KMS-11 (cell line): ENCODE measurements at regions not wholly inside any gene's neighbourhood (a gene's known extent, or its start where the extent isn't known, plus 50 kb on each side); places are given as distances from the start of the nearest gene placed in this dataset.

Source experiments
- H2AFZ ChIP-seq: fragments of 200-600 bp; sonication (generic); 2 replicates; pipeline ENCODE4 v1.6.1; 2016; ENCODE audit warnings: antibody characterized with exemption, mixed run types, low read depth
- H3K27ac ChIP-seq: fragments of 200-600 bp; sonication (generic); 2 replicates; pipeline ENCODE4 v1.6.1; 2016; ENCODE audit warnings: mild to moderate bottlenecking, mixed run types
- H3K27me3 ChIP-seq: fragments of 200-600 bp; sonication (generic); 2 replicates; pipeline ENCODE4 v1.6.1; 2017; ENCODE audit warnings: mild to moderate bottlenecking, low read depth, mixed run types, moderate library complexity; ENCODE audit not compliant: insufficient read depth
- H3K36me3 ChIP-seq: fragments of 200-600 bp; sonication (generic); 2 replicates; pipeline ENCODE4 v1.6.1; 2017; ENCODE audit warnings: mild to moderate bottlenecking, mixed run types; ENCODE audit not compliant: insufficient read depth
- H3K4me1 ChIP-seq: fragments of 200-600 bp; sonication (generic); 2 replicates; pipeline ENCODE4 v1.6.1; 2016; ENCODE audit warnings: mild to moderate bottlenecking, low read depth, mixed run types; ENCODE audit not compliant: poor library complexity, severe bottlenecking
- H3K4me2 ChIP-seq: fragments of 200-600 bp; sonication (generic); 2 replicates; pipeline ENCODE4 v1.7.0; 2016; ENCODE audit warnings: mild to moderate bottlenecking, mixed run types
- H3K4me3 ChIP-seq: fragments of 200-600 bp; sonication (generic); IDR thresholded peaks from 2 replicates; pipeline ENCODE4 v1.6.1; 2017; ENCODE audit warnings: low read depth, low read length, mixed read lengths; ENCODE audit not compliant: insufficient read depth
- H3K79me2 ChIP-seq: fragments of 200-600 bp; sonication (generic); 2 replicates; pipeline ENCODE4 v1.6.1; 2016; ENCODE audit warnings: low read depth, mixed run types; ENCODE audit not compliant: insufficient read depth
- H3K9ac ChIP-seq: fragments of 200-600 bp; sonication (generic); 2 replicates; pipeline ENCODE4 v1.6.1; 2016; ENCODE audit warnings: mild to moderate bottlenecking, mixed run types
- H4K20me1 ChIP-seq: fragments of 200-600 bp; sonication (generic); 2 replicates; pipeline ENCODE4 v1.6.1; 2016; ENCODE audit warnings: mild to moderate bottlenecking, mixed run types; ENCODE audit not compliant: insufficient read depth
- CTCF ChIP-seq: fragments of 200-600 bp; sonication (generic); conservative IDR thresholded peaks from 2 replicates; pipeline ENCODE4 v1.6.1; 2017; ENCODE audit warnings: low read depth, mild to moderate bottlenecking, antibody characterized with exemption, low read length, moderate library complexity, mixed read lengths

DNA sequence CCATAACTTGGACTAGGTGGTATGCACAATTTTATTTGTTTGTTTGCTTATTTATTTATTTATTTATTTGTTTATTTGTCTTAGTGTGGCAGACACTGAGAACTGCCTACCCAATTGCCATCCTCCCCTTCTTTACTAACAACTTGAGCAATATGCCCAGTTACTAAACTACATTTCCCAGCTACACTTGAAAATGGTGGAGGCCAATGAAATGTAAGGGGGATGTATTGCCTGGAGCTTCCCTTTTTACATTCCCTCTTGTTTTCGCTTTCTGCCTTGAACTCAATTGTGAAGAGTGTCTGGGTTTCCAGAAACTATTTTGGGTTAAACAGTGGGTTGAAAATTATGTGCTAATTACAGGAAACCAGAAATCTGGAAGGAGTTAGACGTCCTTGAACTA lies 152.7 kb upstream of the FKBP1C start:
- no peak overlapping the region for H3K9ac ChIP-seq
- no peaks in the 10 kb centered on the region for H3K36me3 ChIP-seq
- H3K4me2 ChIP-seq: no peak overlapping the region
- no peak overlapping the region for H2AFZ ChIP-seq
- TF ChIP-seq CTCF: no peak
- no peaks in the 10 kb centered on the region for H3K4me1 ChIP-seq
- H3K4me3 ChIP-seq: no peak overlapping the region
- H4K20me1 ChIP-seq: no peaks in the 10 kb centered on the region
- H3K79me2 ChIP-seq: no peaks in the 10 kb centered on the region
- no peaks in the 10 kb centered on the region for H3K27me3 ChIP-seq
- no peak overlapping the region for H3K27ac ChIP-seq

DNA sequence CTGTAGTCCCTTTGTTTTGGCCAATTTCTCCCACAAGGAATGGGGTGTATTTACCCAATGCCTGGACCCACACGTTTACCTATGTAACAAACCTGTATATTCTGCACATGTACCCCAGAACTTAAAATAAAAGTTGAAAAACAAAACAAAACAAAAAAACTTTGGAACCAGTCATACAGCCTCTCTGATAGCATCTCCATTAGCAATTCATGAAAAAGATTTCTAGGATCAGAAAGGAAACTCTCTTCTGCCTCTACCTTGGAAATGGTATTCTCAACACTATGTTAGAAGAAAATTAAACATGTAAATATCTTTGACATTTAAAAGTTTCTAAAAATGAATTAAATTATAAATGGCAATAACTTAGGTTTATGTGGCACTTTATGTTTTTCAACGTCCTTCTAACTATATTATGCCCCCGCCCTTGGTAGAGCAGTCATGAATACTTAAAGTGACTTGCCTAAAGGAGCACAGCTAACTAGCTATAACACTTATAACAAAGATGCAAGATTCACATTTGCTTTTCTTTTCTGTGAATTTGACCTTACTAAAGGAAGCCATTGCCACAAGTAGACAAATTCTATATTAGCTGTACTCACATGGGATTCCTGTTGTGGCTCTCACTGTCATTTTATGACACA lies 147.5 kb upstream of the FKBP1C start:
- no peak for TF ChIP-seq CTCF
- Histone ChIP-seq H3K27ac (no peak overlapping the region), H3K9ac (no peak overlapping the region)

GRCh38 chr6:63066055-63066704 lies 145.1 kb upstream of the FKBP1C start:
- TF ChIP-seq CTCF: peak; percentile 48
- Histone ChIP-seq H4K20me1 (no peaks in the 10 kb centered on the region), H3K79me2 (no peaks in the 10 kb centered on the region), H3K4me2 (no peak overlapping the region), H3K4me3 (no peak overlapping the region), H3K9ac (no peak overlapping the region), H3K27me3 (no peaks in the 10 kb centered on the region), H2AFZ (no peak overlapping the region), H3K36me3 (no peaks in the 10 kb centered on the region), H3K27ac (no peak overlapping the region), H3K4me1 (no peaks in the 10 kb centered on the region)

More for the DNA sequence above, 147.5 kb upstream of the FKBP1C start:
- Histone ChIP-seq H4K20me1 (no peaks in the 10 kb centered on the region), H3K4me1 (no peaks in the 10 kb centered on the region), H3K79me2 (no peaks in the 10 kb centered on the region), H2AFZ (no peak overlapping the region), H3K27me3 (no peaks in the 10 kb centered on the region), H3K4me3 (no peak overlapping the region), H3K4me2 (no peak overlapping the region), H3K36me3 (no peaks in the 10 kb centered on the region)

DNA sequence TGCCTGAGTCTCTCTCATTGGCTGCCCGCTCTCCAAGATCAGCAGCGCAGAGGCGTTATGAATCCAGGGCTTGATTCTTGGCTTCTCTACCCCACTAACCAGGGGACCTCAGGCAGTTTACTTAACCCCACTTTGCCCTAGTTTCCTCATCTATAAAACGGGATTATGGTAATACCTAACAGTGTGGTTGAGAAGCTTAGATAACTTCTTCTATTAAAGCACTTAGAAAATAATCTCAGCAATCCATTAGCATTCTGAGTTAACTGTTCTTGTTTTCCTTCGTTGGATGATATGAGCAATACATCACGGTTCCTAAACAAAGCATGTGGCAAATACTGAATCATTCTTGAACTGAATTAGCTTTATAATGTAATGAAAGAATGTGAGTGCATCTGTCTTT lies 116.3 kb upstream of the FKBP1C start:
- no peak overlapping the region for H3K4me3 ChIP-seq

More for the DNA sequence above, 116.3 kb upstream of the FKBP1C start:
- TF ChIP-seq CTCF: no peak
- H3K79me2 ChIP-seq: no peaks in the 10 kb centered on the region
- H4K20me1 ChIP-seq: no peaks in the 10 kb centered on the region
- H3K36me3 ChIP-seq: no peaks in the 10 kb centered on the region
- H3K9ac ChIP-seq: no peak overlapping the region
- no peak overlapping the region for H3K4me2 ChIP-seq
- H2AFZ ChIP-seq: no peak overlapping the region
- no peaks in the 10 kb centered on the region for H3K27me3 ChIP-seq
- no peak overlapping the region for H3K27ac ChIP-seq
- H3K4me1 ChIP-seq: peaks cover 28% of the 10 kb centered on the region
